Activated T-helper 17 cell treated with anti-CD3 and anti-CD28 coated beads, Interleukin-2, amount 50 U/mL, for 72 hours (primary cell): ENCODE measurements at regions not wholly inside any gene's neighbourhood (a gene's known extent, or its start where the extent isn't known, plus 50 kb on each side); places are given as distances from the start of the nearest gene placed in this dataset.
"Not testable (repeated sequence)": the region's sequence is repeated elsewhere in the genome, so short reads cannot be mapped to it uniquely, and the experiment has no call there.

Source experiments
- ATAC-seq: fragments of 150-1000 bp; cut with Tn5 transposase; replicated peaks from 2 replicates; pipeline ENCODE4 v1.10.0; 2021; ENCODE audit warnings: mild to moderate bottlenecking, moderate library complexity
- H3K27ac Mint-ChIP-seq: one replicate; pipeline ENCODE4 v1.8.0; 2022; ENCODE audit warnings: mixed read lengths
- H3K27me3 Mint-ChIP-seq: one replicate; pipeline ENCODE4 v1.8.0; 2022; ENCODE audit warnings: mixed read lengths
- H3K36me3 Mint-ChIP-seq: one replicate; pipeline ENCODE4 v1.8.0; 2022; ENCODE audit warnings: low read depth, mild to moderate bottlenecking, mixed read lengths
- H3K4me1 Mint-ChIP-seq: one replicate; pipeline ENCODE4 v1.8.0; 2022; ENCODE audit warnings: mixed read lengths
- H3K4me3 Mint-ChIP-seq: one replicate; pipeline ENCODE4 v1.8.0; 2022; ENCODE audit warnings: mild to moderate bottlenecking, mixed read lengths
- H3K9me3 Mint-ChIP-seq: one replicate; pipeline ENCODE4 v1.8.0; 2022; ENCODE audit warnings: mixed read lengths

DNA sequence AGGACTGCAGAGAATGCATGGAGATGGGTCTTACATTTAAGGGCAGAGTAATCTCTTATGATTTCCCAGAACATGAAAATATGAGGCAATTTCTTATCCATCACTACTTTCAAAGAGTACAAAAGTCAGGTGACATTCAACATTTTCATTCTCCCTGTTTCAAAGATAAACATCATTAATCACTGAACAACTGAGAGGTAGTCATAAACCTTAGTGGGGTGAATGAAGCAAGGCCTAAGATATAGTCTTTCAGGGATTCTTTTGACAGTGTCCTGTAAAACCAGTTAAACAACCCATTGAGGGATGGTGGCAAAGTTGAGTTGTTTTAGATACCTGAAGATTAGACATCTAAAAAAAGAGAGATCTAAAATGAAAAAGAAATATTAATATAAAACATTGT lies 271.6 kb upstream of the CBLB start:
- no peak overlapping the region for H3K27ac Mint-ChIP-seq
- H3K27me3 Mint-ChIP-seq = no peaks in the 10 kb centered on the region
- no peaks in the 10 kb centered on the region for H3K36me3 Mint-ChIP-seq
- no peak overlapping the region for H3K4me3 Mint-ChIP-seq
- no peaks in the 10 kb centered on the region for H3K9me3 Mint-ChIP-seq
- no peaks in the 10 kb centered on the region for H3K4me1 Mint-ChIP-seq
- ATAC-seq = no peak

GRCh38 chr3:106144030-106144429 lies 275.2 kb upstream of the CBLB start:
- no peaks in the 10 kb centered on the region for H3K36me3 Mint-ChIP-seq

DNA sequence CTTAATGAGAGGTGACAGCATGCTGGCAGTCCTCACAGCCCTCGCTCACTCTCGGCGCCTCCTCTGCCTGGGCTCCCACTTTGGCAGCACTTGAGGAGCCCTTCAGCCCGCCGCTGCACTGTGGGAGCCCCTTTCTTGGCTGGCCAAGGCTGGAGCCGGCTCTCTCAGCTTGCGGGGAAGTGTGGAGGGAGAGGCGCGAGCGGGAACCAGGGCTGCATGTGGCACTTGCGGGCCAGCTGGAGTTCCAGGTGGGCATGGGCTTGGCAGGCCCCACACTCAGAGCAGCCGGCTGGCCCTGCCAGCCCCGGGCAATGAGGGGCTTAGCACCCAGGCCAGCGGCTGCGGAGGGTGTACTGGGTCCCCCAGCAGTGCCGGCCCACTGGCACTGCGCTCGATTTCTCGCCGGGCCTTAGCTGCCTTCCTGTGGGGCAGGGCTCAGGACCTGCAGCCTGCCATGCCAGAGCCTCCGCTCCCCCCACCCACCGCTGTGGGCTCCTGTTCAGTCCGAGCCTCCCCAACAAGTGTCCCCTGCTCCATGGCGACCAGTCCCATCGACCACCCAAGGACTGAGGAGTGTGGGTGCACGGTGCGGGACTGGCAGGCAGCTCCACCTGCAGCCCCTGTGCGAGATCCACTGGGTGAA lies 279.7 kb upstream of the CBLB start:
- not testable (repeated sequence) for H3K4me3 Mint-ChIP-seq, H3K4me1 Mint-ChIP-seq, H3K27ac Mint-ChIP-seq, H3K27me3 Mint-ChIP-seq, H3K9me3 Mint-ChIP-seq, H3K36me3 Mint-ChIP-seq, ATAC-seq

More at GRCh38 chr3:106144030-106144429, 275.2 kb upstream of the CBLB start:
- Mint-ChIP-seq H3K4me3 (no peak overlapping the region), H3K4me1 (no peaks in the 10 kb centered on the region), H3K27me3 (no peaks in the 10 kb centered on the region), H3K27ac (no peak overlapping the region), H3K9me3 (peaks cover 5% of the 10 kb centered on the region)
- no peak for ATAC-seq

DNA sequence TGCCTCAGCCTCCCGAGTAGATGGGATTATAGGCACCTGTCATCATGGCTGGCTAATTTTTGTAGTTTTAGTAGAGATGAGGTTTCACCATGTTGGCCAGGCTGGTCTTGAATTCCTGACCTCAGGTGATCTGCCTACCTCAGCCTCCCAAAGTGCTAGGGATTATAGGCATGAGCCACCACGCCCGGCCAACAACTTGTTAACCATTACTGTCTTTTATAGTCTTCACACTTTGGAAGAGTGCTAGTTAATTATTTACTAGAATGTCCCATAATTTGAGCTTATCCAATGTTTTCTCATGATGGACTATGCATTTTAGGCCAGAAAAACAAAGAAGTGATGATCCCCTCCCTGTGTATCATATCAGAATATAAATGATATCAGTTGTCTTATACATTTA lies 288.6 kb upstream of the CBLB start:
- H3K27ac Mint-ChIP-seq = no peak overlapping the region
- no peaks in the 10 kb centered on the region for H3K4me1 Mint-ChIP-seq
- no peaks in the 10 kb centered on the region for H3K27me3 Mint-ChIP-seq
- ATAC-seq = no peak
- no peaks in the 10 kb centered on the region for H3K9me3 Mint-ChIP-seq
- H3K4me3 Mint-ChIP-seq = no peak overlapping the region
- H3K36me3 Mint-ChIP-seq = no peaks in the 10 kb centered on the region

- ATAC-seq = no peak
- no peaks in the 10 kb centered on the region for H3K36me3 Mint-ChIP-seq
- H3K27ac Mint-ChIP-seq = no peak overlapping the region
- no peak overlapping the region for H3K4me3 Mint-ChIP-seq
- no peaks in the 10 kb centered on the region for H3K4me1 Mint-ChIP-seq
- H3K9me3 Mint-ChIP-seq = peaks cover 12% of the 10 kb centered on the region
- H3K27me3 Mint-ChIP-seq = no peaks in the 10 kb centered on the region
Measured at GRCh38 chr3:106160396-106160795, 291.6 kb upstream of the CBLB start.

DNA sequence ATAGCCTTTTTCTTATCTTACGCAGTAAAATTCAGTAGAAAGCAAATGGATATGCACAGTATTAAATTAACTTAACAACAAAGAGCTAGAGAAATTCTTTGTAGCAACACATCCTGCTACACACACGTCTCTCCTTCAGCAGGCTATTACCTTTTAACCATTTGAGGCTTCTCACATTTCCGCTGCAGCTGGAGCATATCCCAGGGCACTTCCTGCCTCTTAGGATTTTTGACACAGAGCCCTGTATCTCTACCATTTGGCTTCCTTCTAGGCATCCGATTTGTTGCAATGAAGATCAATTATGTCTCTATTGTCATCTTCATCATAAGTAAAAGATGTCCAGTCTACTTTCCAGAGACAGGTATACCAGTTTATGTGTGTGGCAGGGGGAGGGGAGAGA lies 292.4 kb upstream of the CBLB start:
- Mint-ChIP-seq H3K9me3 (peaks cover 12% of the 10 kb centered on the region), H3K27ac (no peak overlapping the region), H3K27me3 (no peaks in the 10 kb centered on the region), H3K4me3 (no peak overlapping the region), H3K36me3 (no peaks in the 10 kb centered on the region), H3K4me1 (no peaks in the 10 kb centered on the region)
- no peak for ATAC-seq

DNA sequence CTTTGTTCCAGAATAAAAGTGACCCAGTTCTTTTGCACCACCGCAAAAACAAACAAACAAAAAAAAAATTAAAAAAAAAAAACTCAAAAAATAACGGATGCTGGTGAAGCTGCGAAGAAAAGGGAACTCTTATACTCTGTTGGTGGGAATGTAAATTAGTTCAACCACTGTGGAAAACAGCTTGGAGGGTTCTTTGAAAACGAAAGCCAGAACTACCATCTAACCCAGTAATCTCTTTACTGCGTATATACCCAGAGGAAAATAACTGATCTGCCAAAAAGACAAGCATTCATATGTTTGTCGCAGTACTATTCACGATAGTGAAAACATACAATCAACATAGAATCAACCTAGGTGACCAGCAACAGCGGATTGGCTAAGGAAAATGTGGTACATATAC lies 298.9 kb upstream of the CBLB start:
- H3K4me1 Mint-ChIP-seq = peaks cover 17% of the 10 kb centered on the region
- H3K4me3 Mint-ChIP-seq = no peak overlapping the region
- H3K27ac Mint-ChIP-seq = no peak overlapping the region
- no peak for ATAC-seq
- H3K9me3 Mint-ChIP-seq = peaks cover 11% of the 10 kb centered on the region
- H3K36me3 Mint-ChIP-seq = peaks cover 7% of the 10 kb centered on the region
- no peaks in the 10 kb centered on the region for H3K27me3 Mint-ChIP-seq

DNA sequence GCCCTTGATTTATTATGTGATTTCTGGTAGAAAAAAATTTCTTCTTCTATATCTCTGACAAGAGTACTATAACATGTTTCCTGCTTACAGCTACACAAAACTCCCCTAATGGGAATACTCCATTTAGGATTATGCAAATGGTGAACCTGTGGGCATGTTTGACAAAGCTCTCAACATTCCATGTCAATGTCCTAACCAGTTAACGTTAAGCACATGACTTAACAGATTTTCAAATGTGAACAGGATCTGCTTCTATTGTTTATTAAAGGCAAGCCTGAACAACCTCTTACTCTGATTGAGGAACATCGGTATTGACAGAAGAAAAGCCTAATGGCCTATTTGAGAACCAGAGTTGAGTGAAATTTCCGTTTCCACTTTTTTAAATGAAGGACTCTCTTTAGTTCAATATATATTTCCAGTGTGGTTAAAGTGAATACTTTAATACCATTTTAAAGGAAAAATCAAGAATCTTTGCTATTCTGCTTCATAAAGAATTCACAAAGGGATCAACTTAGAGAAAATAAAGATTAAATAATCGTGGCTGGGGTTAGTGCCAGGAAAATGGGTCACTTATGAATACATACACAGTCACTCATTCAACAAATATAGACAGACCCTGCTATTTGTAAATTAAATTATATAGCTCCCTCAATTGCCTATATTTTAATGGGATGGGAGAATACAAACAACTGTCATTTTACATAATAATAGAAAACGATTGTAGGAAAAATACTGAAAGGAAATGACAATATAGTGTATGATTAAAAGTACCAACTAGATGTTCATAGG lies 300.3 kb upstream of the CBLB start:
- no peak for ATAC-seq
- Mint-ChIP-seq H3K27me3 (no peaks in the 10 kb centered on the region), H3K27ac (no peak overlapping the region), H3K9me3 (peaks cover 2% of the 10 kb centered on the region), H3K4me3 (no peak overlapping the region), H3K36me3 (peaks cover 9% of the 10 kb centered on the region), H3K4me1 (peaks cover 17% of the 10 kb centered on the region)

DNA sequence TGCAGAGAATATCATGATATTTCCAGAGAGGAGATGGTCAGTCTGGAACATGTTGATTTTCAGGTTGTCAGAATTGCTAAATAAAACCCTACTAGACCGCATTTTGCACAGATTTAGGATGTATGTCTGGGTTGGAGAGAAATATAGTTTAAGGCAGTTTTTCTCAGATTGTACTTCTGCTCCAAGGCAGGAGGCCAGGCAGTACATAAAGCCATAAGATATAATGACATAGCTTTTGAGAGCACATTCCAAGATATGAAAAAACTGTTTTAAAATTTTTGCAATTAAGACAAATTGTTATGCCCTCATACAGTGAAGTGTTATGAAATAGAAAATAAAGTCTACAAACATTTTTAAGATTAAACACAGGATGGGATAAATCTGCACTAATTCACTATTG lies 301.8 kb upstream of the CBLB start:
- no peak for ATAC-seq
- peak overlapping the region; percentile 19 for H3K4me3 Mint-ChIP-seq
- no peak overlapping the region for H3K27ac Mint-ChIP-seq

GRCh38 chr3:106172101-106172500 lies 303.3 kb upstream of the CBLB start:
- Mint-ChIP-seq H3K4me3 (peak overlapping the region; percentile 55), H3K9me3 (no peaks in the 10 kb centered on the region), H3K4me1 (peaks cover 34% of the 10 kb centered on the region), H3K36me3 (peaks cover 9% of the 10 kb centered on the region), H3K27me3 (no peaks in the 10 kb centered on the region), H3K27ac (peak overlapping the region; percentile 88)
- no peak for ATAC-seq

More for the DNA sequence above, 301.8 kb upstream of the CBLB start:
- Mint-ChIP-seq H3K36me3 (peaks cover 9% of the 10 kb centered on the region), H3K27me3 (no peaks in the 10 kb centered on the region), H3K4me1 (peaks cover 26% of the 10 kb centered on the region), H3K9me3 (no peaks in the 10 kb centered on the region)

DNA sequence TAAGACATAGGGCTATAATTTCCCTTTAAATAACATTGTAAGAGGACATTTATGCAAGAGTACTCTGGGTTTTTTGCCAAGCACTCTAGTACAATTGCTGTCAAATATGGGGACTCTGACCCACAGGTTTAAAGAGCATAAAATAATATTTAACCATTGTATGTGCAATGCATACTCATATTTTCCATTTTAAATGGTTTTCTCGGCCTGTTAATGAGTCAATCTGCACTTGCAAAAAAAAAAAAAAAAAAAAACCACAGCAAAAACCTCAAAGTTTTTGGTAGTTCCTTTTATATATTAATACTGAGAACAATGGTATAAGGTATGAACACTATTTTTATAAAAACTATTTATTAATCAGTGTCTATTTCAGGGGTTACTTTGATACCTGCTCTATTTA lies 304.0 kb upstream of the CBLB start:
- ATAC-seq = peak; percentile 48
- peaks cover 36% of the 10 kb centered on the region for H3K4me1 Mint-ChIP-seq
- no peaks in the 10 kb centered on the region for H3K27me3 Mint-ChIP-seq
- peak overlapping the region; percentile 55 for H3K4me3 Mint-ChIP-seq
- H3K27ac Mint-ChIP-seq = peak overlapping the region; percentile 88
- peaks cover 9% of the 10 kb centered on the region for H3K36me3 Mint-ChIP-seq
- no peaks in the 10 kb centered on the region for H3K9me3 Mint-ChIP-seq

DNA sequence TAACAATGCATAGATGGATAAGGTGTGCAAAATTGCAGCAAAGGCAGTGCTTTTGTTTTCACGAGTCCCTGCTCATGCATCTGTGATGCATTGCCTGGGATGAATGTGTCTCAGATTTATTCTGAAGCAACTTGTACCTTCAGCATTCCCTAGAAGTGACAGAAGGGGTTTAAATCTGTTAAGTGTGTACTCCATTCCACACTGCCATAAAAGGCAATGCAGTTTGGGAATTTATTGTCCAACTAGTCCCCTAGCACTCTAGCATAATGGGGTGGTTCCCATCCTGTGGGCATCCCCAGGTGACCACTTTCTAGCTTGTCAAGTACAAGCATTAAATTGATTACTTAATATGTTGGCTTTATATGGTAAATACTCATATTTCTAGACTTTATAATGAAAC lies 306.5 kb upstream of the CBLB start:
- Mint-ChIP-seq H3K4me1 (peaks cover 43% of the 10 kb centered on the region), H3K27ac (peak overlapping the region; percentile 80), H3K4me3 (peak overlapping the region; percentile 36), H3K36me3 (peaks cover 9% of the 10 kb centered on the region), H3K9me3 (no peaks in the 10 kb centered on the region), H3K27me3 (no peaks in the 10 kb centered on the region)
- ATAC-seq = no peak

- Mint-ChIP-seq H3K4me3 (peak overlapping the region; percentile 71), H3K36me3 (peaks cover 9% of the 10 kb centered on the region), H3K27ac (peak overlapping the region; percentile 80), H3K9me3 (no peaks in the 10 kb centered on the region), H3K4me1 (peaks cover 35% of the 10 kb centered on the region), H3K27me3 (no peaks in the 10 kb centered on the region)
- ATAC-seq = peak; percentile 90
Measured at GRCh38 chr3:106176734-106177133, 307.9 kb upstream of the CBLB start.

DNA sequence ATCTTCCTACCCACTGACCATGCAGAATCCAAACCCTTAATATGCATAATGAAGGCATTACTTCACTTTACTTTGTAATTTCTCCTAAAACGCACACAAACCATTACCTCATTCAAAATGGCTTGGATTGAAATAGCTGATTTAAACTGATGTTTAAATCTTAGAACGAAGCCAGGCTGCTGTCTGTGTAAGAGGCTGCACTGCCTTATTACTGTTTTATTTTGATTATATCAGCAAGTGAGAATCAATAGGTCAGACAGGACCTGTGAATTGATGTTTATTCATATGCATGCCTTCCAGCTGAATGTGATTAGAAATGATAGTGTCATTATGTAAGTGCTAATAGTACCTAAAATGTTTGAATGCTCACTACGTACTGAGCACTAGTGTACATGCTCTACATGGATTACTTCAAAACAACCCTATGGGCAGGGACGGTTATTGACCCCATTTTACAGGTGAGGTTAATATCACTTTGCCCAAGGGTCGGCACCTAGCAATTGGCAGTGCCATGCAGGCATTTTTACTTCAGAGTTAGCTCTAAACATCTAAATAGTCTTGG lies 314.2 kb upstream of the CBLB start:
- Mint-ChIP-seq H3K27me3 (no peaks in the 10 kb centered on the region), H3K9me3 (no peaks in the 10 kb centered on the region), H3K4me1 (peaks cover 25% of the 10 kb centered on the region), H3K4me3 (no peak overlapping the region), H3K36me3 (no peaks in the 10 kb centered on the region), H3K27ac (no peak overlapping the region)
- ATAC-seq = no peak

- H3K4me3 Mint-ChIP-seq = peak overlapping the region; percentile 64
- peaks cover 23% of the 10 kb centered on the region for H3K4me1 Mint-ChIP-seq
- no peaks in the 10 kb centered on the region for H3K9me3 Mint-ChIP-seq
- H3K36me3 Mint-ChIP-seq = no peaks in the 10 kb centered on the region
- peak; percentile 30 for ATAC-seq
- H3K27me3 Mint-ChIP-seq = no peaks in the 10 kb centered on the region
- H3K27ac Mint-ChIP-seq = peak overlapping the region; percentile 74
Measured at GRCh38 chr3:106183762-106184391, 315.1 kb upstream of the CBLB start.
